Mesendoderm (in vitro differentiated cells): ENCODE measurements at regions not wholly inside any gene's neighbourhood (a gene's known extent, or its start where the extent isn't known, plus 50 kb on each side); places are given as distances from the start of the nearest gene placed in this dataset.

ENCODE experiments used
- DNase-seq: peaks from one replicate; pipeline ENCODE4 v3.0.0; 2013
- H2AK5ac ChIP-seq: 2 replicates; pipeline ENCODE4 v1.6.1; 2013; ENCODE audit warnings: low read length, inconsistent platforms
- H2BK120ac ChIP-seq: 2 replicates; pipeline ENCODE4 v1.6.1; 2013; ENCODE audit warnings: low read depth, mild to moderate bottlenecking, low read length, moderate library complexity, mixed read lengths
- H2BK15ac ChIP-seq: replicated peaks from 2 replicates; pipeline ENCODE4 v1.6.1; 2013; ENCODE audit warnings: low read depth, mild to moderate bottlenecking, moderate library complexity
- H2BK5ac ChIP-seq: 2 replicates; pipeline ENCODE4 v1.6.1; 2013; ENCODE audit warnings: low read length, inconsistent platforms
- H3K18ac ChIP-seq: 2 replicates; pipeline ENCODE4 v1.6.1; 2013; ENCODE audit warnings: mild to moderate bottlenecking, low read length, mixed read lengths
- H3K23ac ChIP-seq: one replicate; pipeline ENCODE4 v1.6.1; 2013; ENCODE audit warnings: low read length
- H3K27ac ChIP-seq: 2 replicates; pipeline ENCODE4 v1.5.1; 2013; ENCODE audit warnings: low read depth, mild to moderate bottlenecking, inconsistent platforms, low read length, moderate library complexity
- H3K27me3 ChIP-seq: 2 replicates; pipeline ENCODE4 v1.6.1; 2013; ENCODE audit warnings: low read length, control low read depth, mild to moderate bottlenecking, inconsistent platforms; ENCODE audit not compliant: insufficient read depth, poor library complexity
- H3K36me3 ChIP-seq: 2 replicates; pipeline ENCODE4 v1.6.1; 2013; ENCODE audit warnings: low read length, inconsistent platforms; ENCODE audit not compliant: control insufficient read depth, insufficient read depth
- H3K4ac ChIP-seq: one replicate; pipeline ENCODE4 v1.6.1; 2013; ENCODE audit warnings: low read depth, mild to moderate bottlenecking, low read length, moderate library complexity
- H3K4me1 ChIP-seq: 2 replicates; pipeline ENCODE4 v1.6.1; 2013; ENCODE audit warnings: low read depth, low read length, inconsistent platforms; ENCODE audit not compliant: control insufficient read depth
- H3K4me2 ChIP-seq: 2 replicates; pipeline ENCODE4 v1.6.1; 2013; ENCODE audit warnings: low read length
- H3K4me3 ChIP-seq: 2 replicates; pipeline ENCODE4 v1.5.1; 2013; ENCODE audit warnings: mild to moderate bottlenecking, low read length
- H3K56ac ChIP-seq: one replicate; pipeline ENCODE4 v1.6.1; 2013; ENCODE audit warnings: low read length
- H3K79me1 ChIP-seq: 2 replicates; pipeline ENCODE4 v1.6.1; 2013; ENCODE audit warnings: low read length, inconsistent platforms
- H3K79me2 ChIP-seq: 2 replicates; pipeline ENCODE4 v1.6.1; 2013; ENCODE audit warnings: mild to moderate bottlenecking, low read length; ENCODE audit not compliant: control insufficient read depth, insufficient read depth
- H3K9ac ChIP-seq: 2 replicates; pipeline ENCODE4 v1.6.1; 2013; ENCODE audit warnings: low read length, inconsistent platforms
- H4K5ac ChIP-seq: one replicate; pipeline ENCODE4 v1.6.1; 2013; ENCODE audit warnings: low read length
- H4K8ac ChIP-seq: one replicate; pipeline ENCODE4 v1.6.1; 2013; ENCODE audit warnings: low read depth, mild to moderate bottlenecking, control low read depth, low read length, moderate library complexity
- WGBS: extraction: QIAGEN DNeasy Blood & Tissue Kit; methylation state at CpG from one replicate; pipeline ENCODE4 v1.1.7; 2013; ENCODE audit warnings: low lambda C conversion rate, missing lambda C conversion rate; ENCODE audit not compliant: insufficient coverage; ENCODE audit errors: extremely low coverage; 5-methylcytosine and 5-hydroxymethylcytosine counted together

- no peak for DNase-seq
- Histone ChIP-seq H3K27me3 (no peaks in the 10 kb centered on the region), H3K27ac (no peak overlapping the region), H3K4me3 (no peak overlapping the region), H4K8ac (no peak overlapping the region), H3K56ac (peak overlapping the region; percentile 57), H2BK15ac (no peak overlapping the region), H2BK120ac (no peak overlapping the region), H4K5ac (peak overlapping the region; percentile 77), H3K9ac (no peak overlapping the region), H2BK5ac (peak overlapping the region; percentile 78), H3K79me2 (no peaks in the 10 kb centered on the region), H3K4me1 (peaks cover 4% of the 10 kb centered on the region), H3K18ac (no peak overlapping the region), H3K79me1 (no peaks in the 10 kb centered on the region), H2AK5ac (no peak overlapping the region), H3K4me2 (no peak overlapping the region), H3K23ac (no peak overlapping the region), H3K4ac (no peak overlapping the region), H3K36me3 (no peaks in the 10 kb centered on the region)
- no CpG with 5 or more reads among the region's 3 CpGs for WGBS
Measured at GRCh38 chr4:136691607-136692006, 840.7 kb downstream of the PCDH18 start.

- no peak overlapping the region for H4K5ac ChIP-seq
- no peak overlapping the region for H3K9ac ChIP-seq
- no peak overlapping the region for H2BK15ac ChIP-seq
- no peak overlapping the region for H3K4me3 ChIP-seq
- DNase-seq: peak; percentile 75
- H3K23ac ChIP-seq: no peak overlapping the region
- H3K56ac ChIP-seq: no peak overlapping the region
- no peak overlapping the region for H2BK120ac ChIP-seq
- no peaks in the 10 kb centered on the region for H3K27me3 ChIP-seq
- no peak overlapping the region for H2BK5ac ChIP-seq
- H3K4ac ChIP-seq: no peak overlapping the region
- H3K27ac ChIP-seq: no peak overlapping the region
- H3K4me1 ChIP-seq: peaks cover 4% of the 10 kb centered on the region
- H2AK5ac ChIP-seq: no peak overlapping the region
- no peaks in the 10 kb centered on the region for H3K36me3 ChIP-seq
- no peak overlapping the region for H3K18ac ChIP-seq
- no peak overlapping the region for H4K8ac ChIP-seq
- H3K79me2 ChIP-seq: no peaks in the 10 kb centered on the region
- no peaks in the 10 kb centered on the region for H3K79me1 ChIP-seq
- no CpG with 5 or more reads among the region's 1 CpG for WGBS
- H3K4me2 ChIP-seq: no peak overlapping the region
Measured at GRCh38 chr4:136690360-136690759, 841.9 kb downstream of the PCDH18 start.

- Histone ChIP-seq H3K18ac (no peak overlapping the region), H3K4ac (peak overlapping the region; percentile 70), H3K23ac (no peak overlapping the region), H2BK120ac (no peak overlapping the region), H3K4me1 (peaks cover 4% of the 10 kb centered on the region), H2AK5ac (no peak overlapping the region), H3K27ac (no peak overlapping the region), H3K4me3 (no peak overlapping the region), H3K9ac (no peak overlapping the region), H2BK5ac (no peak overlapping the region), H2BK15ac (no peak overlapping the region), H4K8ac (no peak overlapping the region), H3K4me2 (no peak overlapping the region), H4K5ac (no peak overlapping the region), H3K79me1 (no peaks in the 10 kb centered on the region), H3K36me3 (no peaks in the 10 kb centered on the region), H3K27me3 (no peaks in the 10 kb centered on the region), H3K79me2 (no peaks in the 10 kb centered on the region), H3K56ac (no peak overlapping the region)
- peak; percentile 62 for DNase-seq
- WGBS: no CpG with 5 or more reads among the region's 2 CpGs
Measured at GRCh38 chr4:136687596-136687995, 844.7 kb downstream of the PCDH18 start.

- Histone ChIP-seq H3K36me3 (no peaks in the 10 kb centered on the region), H3K4ac (peak overlapping the region; percentile 70), H3K4me1 (peaks cover 4% of the 10 kb centered on the region), H3K4me3 (no peak overlapping the region), H2BK5ac (peak overlapping the region; percentile 27), H2BK15ac (no peak overlapping the region), H3K23ac (no peak overlapping the region), H3K9ac (no peak overlapping the region), H4K8ac (no peak overlapping the region), H3K27ac (no peak overlapping the region), H3K18ac (no peak overlapping the region), H3K56ac (peak overlapping the region; percentile 26), H3K79me1 (no peaks in the 10 kb centered on the region), H3K4me2 (no peak overlapping the region), H3K27me3 (no peaks in the 10 kb centered on the region), H3K79me2 (no peaks in the 10 kb centered on the region), H4K5ac (no peak overlapping the region), H2AK5ac (no peak overlapping the region), H2BK120ac (no peak overlapping the region)
- WGBS: no CpG with 5 or more reads among the region's 6 CpGs
- DNase-seq: peak; percentile 23
Measured at GRCh38 chr4:136687118-136687517, 845.2 kb downstream of the PCDH18 start.

GRCh38 chr4:136680761-136681160 is 851.5 kb downstream of the PCDH18 start:
- no peaks in the 10 kb centered on the region for H3K36me3 ChIP-seq
- no peak overlapping the region for H3K27ac ChIP-seq
- H3K9ac ChIP-seq: no peak overlapping the region
- no peak overlapping the region for H2BK5ac ChIP-seq
- no peak overlapping the region for H3K23ac ChIP-seq
- no peak overlapping the region for H2AK5ac ChIP-seq
- no peak overlapping the region for H2BK120ac ChIP-seq
- no peak overlapping the region for H3K56ac ChIP-seq
- H3K18ac ChIP-seq: no peak overlapping the region
- H3K4me1 ChIP-seq: no peaks in the 10 kb centered on the region
- no peaks in the 10 kb centered on the region for H3K79me1 ChIP-seq
- no peak overlapping the region for H3K4me3 ChIP-seq
- H4K5ac ChIP-seq: no peak overlapping the region
- peak overlapping the region; percentile 74 for H2BK15ac ChIP-seq
- H3K4me2 ChIP-seq: no peak overlapping the region
- WGBS: no CpG with 5 or more reads among the region's 1 CpG
- H3K27me3 ChIP-seq: no peaks in the 10 kb centered on the region
- DNase-seq: no peak
- H4K8ac ChIP-seq: no peak overlapping the region
- H3K4ac ChIP-seq: no peak overlapping the region
- no peaks in the 10 kb centered on the region for H3K79me2 ChIP-seq

GRCh38 chr4:136680271-136680670 is 852.0 kb downstream of the PCDH18 start:
- no peak overlapping the region for H3K4me3 ChIP-seq
- H2BK5ac ChIP-seq: no peak overlapping the region
- H3K79me1 ChIP-seq: no peaks in the 10 kb centered on the region
- H2AK5ac ChIP-seq: no peak overlapping the region
- DNase-seq: peak; percentile 59
- H3K79me2 ChIP-seq: no peaks in the 10 kb centered on the region
- no peak overlapping the region for H3K23ac ChIP-seq
- no peak overlapping the region for H3K27ac ChIP-seq
- H3K27me3 ChIP-seq: no peaks in the 10 kb centered on the region
- no peak overlapping the region for H3K56ac ChIP-seq
- no peak overlapping the region for H3K4me2 ChIP-seq
- H3K4me1 ChIP-seq: no peaks in the 10 kb centered on the region
- H2BK15ac ChIP-seq: no peak overlapping the region
- H4K5ac ChIP-seq: no peak overlapping the region
- no CpG with 5 or more reads among the region's 1 CpG for WGBS
- no peak overlapping the region for H2BK120ac ChIP-seq
- H3K18ac ChIP-seq: no peak overlapping the region
- H3K4ac ChIP-seq: no peak overlapping the region
- no peak overlapping the region for H3K9ac ChIP-seq
- no peaks in the 10 kb centered on the region for H3K36me3 ChIP-seq
- H4K8ac ChIP-seq: no peak overlapping the region
